ENCODE measurements at regions not wholly inside any gene's neighbourhood (a gene's known extent, or its start where the extent isn't known, plus 50 kb on each side); places are given as distances from the start of the nearest gene placed in this dataset.

DNA sequence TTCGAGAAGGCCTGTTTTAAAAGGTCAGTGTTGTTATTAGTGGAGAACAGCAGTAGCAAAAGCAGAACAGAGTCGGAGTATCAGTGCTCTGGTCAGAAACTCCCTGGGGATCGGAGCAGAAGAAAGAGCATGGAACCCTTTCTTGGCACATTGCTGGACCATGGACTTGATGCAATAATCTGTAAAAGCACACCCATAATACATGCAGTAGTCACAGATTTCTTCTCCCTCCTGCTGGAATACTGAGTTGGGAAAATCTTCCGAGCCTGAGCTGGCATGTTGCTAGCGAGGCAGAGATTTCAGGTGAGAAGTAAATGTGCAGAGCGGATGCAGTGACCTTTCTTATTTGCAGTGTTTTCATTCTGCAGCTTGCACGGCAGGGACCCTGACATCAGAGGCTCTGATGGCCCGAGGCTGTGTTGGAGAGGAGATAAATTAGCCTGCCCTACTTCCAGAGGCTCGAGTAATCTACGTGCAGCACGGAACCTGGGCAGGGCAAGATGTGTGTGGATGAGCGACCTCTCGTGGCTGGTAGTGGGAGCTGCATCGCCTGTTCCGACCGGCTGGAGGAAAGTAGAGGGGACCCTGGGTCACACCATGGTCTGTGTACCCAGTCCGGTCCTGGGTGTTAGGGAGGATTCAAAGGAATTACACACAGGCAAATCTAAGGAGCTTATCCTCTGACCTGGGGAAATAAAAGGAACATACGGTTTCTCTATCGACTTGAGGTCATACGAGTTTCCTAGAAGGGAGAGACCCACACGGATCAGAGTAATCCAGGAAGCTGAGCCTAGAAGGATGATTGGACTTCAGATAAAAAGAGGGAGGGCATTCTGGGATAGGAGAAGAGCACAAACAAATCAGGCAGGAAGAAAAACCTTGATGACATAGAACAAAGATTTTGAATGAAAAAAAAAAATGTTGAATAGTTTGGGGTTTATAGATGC is 137.0 kb upstream of the STMND1 start:
- H3K36me3 Mint-ChIP-seq (ENCODE audit: low read depth) = no peaks in the 10 kb centered on the region
- peaks cover 3% of the 10 kb centered on the region for H3K4me1 Mint-ChIP-seq
- H3K27me3 Mint-ChIP-seq = peaks cover 25% of the 10 kb centered on the region
- no peak overlapping the region for H3K27ac Mint-ChIP-seq
- CTCF ChIA-PET = interaction anchor here (0.5 to 3.8 kb wide), 18 partner anchors 8 to 677 kb away, joined by 3 to 17 read pairs (median 3); no protein-coding TSS in a partner anchor
- POLR2A ChIA-PET = interaction anchor here (2.7 kb wide), 1 partner anchor 201 kb away, joined by 10 read pairs; no protein-coding TSS in a partner anchor
- peak; percentile 72 for DNase-seq
- no peak overlapping the region for H3K4me3 Mint-ChIP-seq
- no peaks in the 10 kb centered on the region for H3K9me3 Mint-ChIP-seq

GRCh38 chr6:16961577-16961976 is 140.3 kb upstream of the STMND1 start:
- ChIA-PET CTCF (no interaction called here), POLR2A (no interaction called here)
- H3K4me1 Mint-ChIP-seq = peaks cover 3% of the 10 kb centered on the region
- no peak overlapping the region for H3K27ac Mint-ChIP-seq
- H3K4me3 Mint-ChIP-seq = no peak overlapping the region
- H3K27me3 Mint-ChIP-seq = peaks cover 17% of the 10 kb centered on the region
- H3K36me3 Mint-ChIP-seq (ENCODE audit: low read depth) = no peaks in the 10 kb centered on the region
- H3K9me3 Mint-ChIP-seq = no peaks in the 10 kb centered on the region
- no peak for DNase-seq

DNA sequence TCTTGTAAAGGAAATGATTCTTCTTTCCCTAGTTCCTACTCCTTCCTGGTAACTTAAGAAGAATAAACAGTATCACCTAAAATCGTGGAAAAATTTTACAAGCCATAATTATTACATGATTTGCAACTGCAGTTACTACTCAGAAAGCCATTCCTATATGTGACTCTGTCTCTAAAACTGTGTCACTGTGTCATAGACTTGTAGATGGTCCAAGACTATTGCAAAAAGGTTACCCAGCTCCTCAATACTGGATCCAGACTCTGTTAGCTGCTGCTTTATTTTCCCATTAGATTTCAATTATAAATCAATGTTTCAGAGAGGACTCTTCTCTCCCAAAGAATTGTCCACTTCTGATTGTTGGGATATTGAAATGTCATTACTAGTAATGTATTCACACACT is 142.1 kb upstream of the STMND1 start:
- ChIA-PET CTCF (no interaction called here), POLR2A (no interaction called here)
- DNase-seq = no peak
- H3K4me1 Mint-ChIP-seq = peaks cover 9% of the 10 kb centered on the region
- no peaks in the 10 kb centered on the region for H3K9me3 Mint-ChIP-seq
- H3K27ac Mint-ChIP-seq = no peak overlapping the region
- peaks cover 18% of the 10 kb centered on the region for H3K27me3 Mint-ChIP-seq
- H3K4me3 Mint-ChIP-seq = no peak overlapping the region
- no peaks in the 10 kb centered on the region for H3K36me3 Mint-ChIP-seq (ENCODE audit: low read depth)

DNA sequence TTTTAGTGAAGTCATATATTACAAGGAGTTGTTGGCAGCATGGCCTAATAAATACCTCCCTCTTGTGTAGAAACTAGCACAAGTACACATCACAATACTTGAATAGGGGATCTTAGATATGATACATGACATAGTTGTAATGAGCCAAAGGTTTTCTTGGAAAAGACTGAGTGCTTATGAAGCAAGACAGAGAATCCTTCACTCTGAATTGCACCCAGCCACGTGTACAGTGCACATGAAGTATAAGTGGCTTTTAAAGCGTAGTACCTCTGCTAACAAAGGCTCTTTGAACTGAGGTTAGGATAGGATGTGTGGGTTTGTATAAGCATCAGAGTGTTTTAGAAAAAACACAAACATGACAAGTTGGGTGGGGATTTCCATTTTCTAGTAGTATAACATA is 145.5 kb upstream of the STMND1 start:
- Mint-ChIP-seq H3K9me3 (no peaks in the 10 kb centered on the region), H3K36me3 (ENCODE audit: low read depth) (no peaks in the 10 kb centered on the region), H3K27me3 (peaks cover 24% of the 10 kb centered on the region), H3K4me1 (peaks cover 10% of the 10 kb centered on the region), H3K4me3 (no peak overlapping the region), H3K27ac (no peak overlapping the region)
- POLR2A ChIA-PET = no interaction called here
- CTCF ChIA-PET = interaction anchor here (0.8 to 2.4 kb wide), 2 partner anchors 9 to 185 kb away, joined by 3 to 8 read pairs; no protein-coding TSS in a partner anchor
- DNase-seq = no peak

DNA sequence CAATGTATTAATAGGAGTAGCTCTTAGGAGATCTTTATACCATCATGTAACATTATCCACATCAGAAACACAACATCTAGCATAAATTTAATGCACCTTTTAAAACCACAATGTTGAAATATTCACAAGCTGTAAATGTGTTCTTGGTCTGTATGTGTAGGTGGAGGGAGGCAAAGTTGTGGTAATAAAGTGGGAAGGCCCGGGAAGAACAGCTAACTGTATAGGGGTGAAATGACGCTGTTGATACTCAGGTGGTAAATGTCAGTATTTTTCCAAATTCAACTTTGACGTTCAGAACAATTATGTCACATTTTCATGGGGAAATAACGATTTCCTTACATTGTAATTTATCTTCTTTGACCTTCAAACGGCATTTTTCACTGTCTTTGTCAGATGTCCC is 146.0 kb upstream of the STMND1 start:
- peaks cover 24% of the 10 kb centered on the region for H3K27me3 Mint-ChIP-seq
- no peaks in the 10 kb centered on the region for H3K36me3 Mint-ChIP-seq (ENCODE audit: low read depth)
- H3K4me3 Mint-ChIP-seq = no peak overlapping the region
- ChIA-PET CTCF (interaction anchor here (2.4 kb wide), 1 partner anchor 184 kb away, joined by 8 read pairs; no protein-coding TSS in a partner anchor), POLR2A (no interaction called here)
- H3K9me3 Mint-ChIP-seq = no peaks in the 10 kb centered on the region
- H3K4me1 Mint-ChIP-seq = peaks cover 12% of the 10 kb centered on the region
- H3K27ac Mint-ChIP-seq = no peak overlapping the region
- no peak for DNase-seq

DNA sequence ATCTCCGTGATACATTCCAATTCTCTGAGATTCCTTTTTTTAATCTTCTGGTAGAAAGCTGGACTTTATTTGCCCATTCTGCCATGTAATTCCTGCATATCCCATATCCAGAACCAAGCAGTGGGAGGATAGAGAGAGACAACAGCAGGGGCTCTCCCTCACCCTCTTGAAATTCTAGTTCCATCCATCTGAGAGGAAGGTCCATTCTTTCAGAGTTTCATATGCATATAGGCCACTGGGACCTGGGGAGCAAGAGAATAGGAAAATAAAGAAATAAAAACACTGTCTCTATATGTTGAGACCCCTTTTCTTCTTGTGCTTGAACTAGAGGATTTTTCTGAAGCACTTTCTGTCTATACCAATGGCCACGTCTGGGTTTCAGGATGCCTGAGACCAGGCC is 147.9 kb upstream of the STMND1 start:
- POLR2A ChIA-PET = no interaction called here
- no peaks in the 10 kb centered on the region for H3K36me3 Mint-ChIP-seq (ENCODE audit: low read depth)
- no peak for DNase-seq
- H3K4me3 Mint-ChIP-seq = no peak overlapping the region
- no peak overlapping the region for H3K27ac Mint-ChIP-seq
- CTCF ChIA-PET = interaction anchor here (1.7 to 2.9 kb wide), 2 partner anchors 11 to 667 kb away, joined by 3 to 13 read pairs; no protein-coding TSS in a partner anchor
- peaks cover 25% of the 10 kb centered on the region for H3K27me3 Mint-ChIP-seq
- no peaks in the 10 kb centered on the region for H3K9me3 Mint-ChIP-seq
- peaks cover 13% of the 10 kb centered on the region for H3K4me1 Mint-ChIP-seq

- Mint-ChIP-seq H3K36me3 (ENCODE audit: low read depth) (no peaks in the 10 kb centered on the region), H3K9me3 (no peaks in the 10 kb centered on the region), H3K4me3 (no peak overlapping the region), H3K27ac (no peak overlapping the region), H3K4me1 (peaks cover 13% of the 10 kb centered on the region), H3K27me3 (peaks cover 26% of the 10 kb centered on the region)
- CTCF ChIA-PET = interaction anchor here (2.9 kb wide), 1 partner anchor 11 kb away, joined by 13 read pairs; no protein-coding TSS in a partner anchor
- POLR2A ChIA-PET = no interaction called here
- no peak for DNase-seq
These were observed 148.4 kb upstream of the STMND1 start for GRCh38 chr6:16953446-16953845.

DNA sequence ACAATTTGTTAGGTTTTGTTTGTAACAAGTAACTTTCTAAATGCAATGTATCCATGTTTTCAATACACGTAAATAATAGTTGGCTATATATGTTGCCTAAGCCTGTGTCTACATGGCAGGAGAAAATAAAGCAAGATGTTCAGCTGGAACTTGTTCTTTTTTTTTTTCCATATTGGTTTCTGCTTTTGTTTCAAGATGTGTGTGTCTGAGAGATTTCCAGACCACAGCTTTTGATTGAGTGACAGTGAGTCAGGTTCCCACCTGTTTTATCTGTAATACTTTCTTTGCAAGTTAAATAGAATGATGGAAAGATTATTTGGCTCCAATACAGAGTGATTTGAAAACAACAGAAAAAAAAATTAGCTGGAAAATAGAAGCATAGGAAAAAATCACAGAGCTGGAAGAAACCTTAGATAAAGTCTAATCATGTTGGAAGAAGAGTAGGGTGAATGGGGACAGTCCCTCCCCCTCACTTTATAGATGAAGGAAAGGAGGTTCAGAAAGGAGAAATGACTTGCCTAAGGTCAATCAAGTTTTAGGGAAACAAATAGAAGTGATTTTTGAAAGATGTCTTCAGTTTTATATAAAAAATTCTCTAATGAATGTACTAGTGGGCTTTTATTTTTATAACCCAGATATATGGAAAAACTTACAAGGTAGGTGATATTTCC is 150.9 kb upstream of the STMND1 start:
- POLR2A ChIA-PET = interaction anchor here (0.7 kb wide), 1 partner anchor 113 kb away, joined by 3 read pairs; no protein-coding TSS in a partner anchor
- CTCF ChIA-PET = interaction anchor here (1.0 to 1.1 kb wide), 2 partner anchors 14 to 187 kb away, joined by 3 read pairs; no protein-coding TSS in a partner anchor
- H3K4me3 Mint-ChIP-seq = no peak overlapping the region
- peaks cover 7% of the 10 kb centered on the region for H3K4me1 Mint-ChIP-seq
- no peaks in the 10 kb centered on the region for H3K9me3 Mint-ChIP-seq
- no peak for DNase-seq
- H3K27me3 Mint-ChIP-seq = peaks cover 38% of the 10 kb centered on the region
- H3K36me3 Mint-ChIP-seq (ENCODE audit: low read depth) = no peaks in the 10 kb centered on the region
- H3K27ac Mint-ChIP-seq = no peak overlapping the region

GRCh38 chr6:16950302-16950701 is 151.5 kb upstream of the STMND1 start:
- DNase-seq = no peak
- H3K4me3 Mint-ChIP-seq = no peak overlapping the region
- H3K4me1 Mint-ChIP-seq = peaks cover 4% of the 10 kb centered on the region
- H3K9me3 Mint-ChIP-seq = no peaks in the 10 kb centered on the region
- H3K27ac Mint-ChIP-seq = no peak overlapping the region
- H3K36me3 Mint-ChIP-seq (ENCODE audit: low read depth) = no peaks in the 10 kb centered on the region
- peaks cover 38% of the 10 kb centered on the region for H3K27me3 Mint-ChIP-seq
- POLR2A ChIA-PET = no interaction called here
- CTCF ChIA-PET = interaction anchor here (0.7 to 1.1 kb wide), 2 partner anchors 54 to 187 kb away, joined by 3 read pairs; no protein-coding TSS in a partner anchor

GRCh38 chr6:16949716-16950115 is 152.1 kb upstream of the STMND1 start:
- ChIA-PET POLR2A (no interaction called here), CTCF (interaction anchor here (0.7 to 1.1 kb wide), 2 partner anchors 53 to 186 kb away, joined by 3 read pairs; no protein-coding TSS in a partner anchor)
- Mint-ChIP-seq H3K36me3 (ENCODE audit: low read depth) (no peaks in the 10 kb centered on the region), H3K9me3 (no peaks in the 10 kb centered on the region), H3K4me3 (no peak overlapping the region), H3K27me3 (peaks cover 38% of the 10 kb centered on the region), H3K4me1 (peaks cover 4% of the 10 kb centered on the region), H3K27ac (no peak overlapping the region)
- DNase-seq = no peak

- no peaks in the 10 kb centered on the region for H3K9me3 Mint-ChIP-seq
- peaks cover 46% of the 10 kb centered on the region for H3K27me3 Mint-ChIP-seq
- peaks cover 4% of the 10 kb centered on the region for H3K4me1 Mint-ChIP-seq
- CTCF ChIA-PET = interaction anchor here (1.1 kb wide), 1 partner anchor 17 kb away, joined by 3 read pairs; no protein-coding TSS in a partner anchor
- POLR2A ChIA-PET = no interaction called here
- H3K4me3 Mint-ChIP-seq = no peak overlapping the region
- no peaks in the 10 kb centered on the region for H3K36me3 Mint-ChIP-seq (ENCODE audit: low read depth)
- no peak for DNase-seq
- no peak overlapping the region for H3K27ac Mint-ChIP-seq
These were observed 153.5 kb upstream of the STMND1 start for GRCh38 chr6:16948396-16948795.

DNA sequence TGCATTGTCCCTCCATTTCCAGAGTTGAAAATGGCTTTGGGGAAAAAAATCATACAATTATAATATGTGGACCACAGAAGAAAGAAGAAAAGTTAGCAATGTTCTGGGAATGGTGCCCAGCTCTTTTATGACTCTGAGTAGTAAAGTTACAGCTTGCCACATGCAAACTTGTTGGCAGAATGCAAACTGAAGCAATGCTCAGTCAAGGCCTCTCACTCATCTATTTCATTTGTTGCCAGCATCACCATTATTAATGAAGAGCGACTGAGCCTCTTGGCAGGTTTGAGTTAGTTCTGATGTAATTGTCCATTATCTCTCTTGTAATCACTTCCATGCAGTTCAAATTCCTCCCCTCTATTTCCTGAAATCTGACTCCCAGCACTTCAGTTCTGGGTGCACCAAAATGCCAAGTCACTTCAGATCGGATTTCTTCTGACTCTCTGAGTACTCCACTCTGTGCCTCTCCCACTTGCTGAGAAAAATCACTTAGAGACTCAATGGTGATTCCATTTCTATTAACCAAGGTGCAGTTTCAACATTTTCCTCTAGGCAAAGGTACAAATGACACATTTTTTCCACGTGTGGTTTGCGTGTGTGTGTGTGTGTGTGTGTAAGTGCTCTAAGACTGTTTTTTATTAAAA is 154.4 kb upstream of the STMND1 start:
- POLR2A ChIA-PET = no interaction called here
- no peak for DNase-seq
- H3K27ac Mint-ChIP-seq = no peak overlapping the region
- no peaks in the 10 kb centered on the region for H3K36me3 Mint-ChIP-seq (ENCODE audit: low read depth)
- peaks cover 45% of the 10 kb centered on the region for H3K27me3 Mint-ChIP-seq
- H3K4me3 Mint-ChIP-seq = no peak overlapping the region
- H3K9me3 Mint-ChIP-seq = no peaks in the 10 kb centered on the region
- CTCF ChIA-PET = no interaction called here
- H3K4me1 Mint-ChIP-seq = peaks cover 4% of the 10 kb centered on the region

- CTCF ChIA-PET = interaction anchor here (1.2 kb wide), 1 partner anchor 8 kb away, joined by 6 read pairs; no protein-coding TSS in a partner anchor
- peaks cover 46% of the 10 kb centered on the region for H3K27me3 Mint-ChIP-seq
- H3K9me3 Mint-ChIP-seq = no peaks in the 10 kb centered on the region
- H3K36me3 Mint-ChIP-seq (ENCODE audit: low read depth) = no peaks in the 10 kb centered on the region
- no peak for DNase-seq
- no peak overlapping the region for H3K4me3 Mint-ChIP-seq
- H3K4me1 Mint-ChIP-seq = no peaks in the 10 kb centered on the region
- no peak overlapping the region for H3K27ac Mint-ChIP-seq
- POLR2A ChIA-PET = no interaction called here
These were observed 157.3 kb upstream of the STMND1 start for GRCh38 chr6:16944596-16944995.
